GM19468 (cell line): ENCODE measurements at regions not wholly inside any gene's neighbourhood (a gene's known extent, or its start where the extent isn't known, plus 50 kb on each side); places are given as distances from the start of the nearest gene placed in this dataset.

ENCODE experiments used
- ATAC-seq: cut with Tn5 transposase; IDR thresholded peaks from one replicate; pipeline ENCODE4 v1.9.1; 2021; ENCODE audit warnings: mild to moderate bottlenecking, moderate library complexity, moderate number of reproducible peaks; ENCODE audit not compliant: unreplicated experiment; ENCODE audit errors: extremely low read depth

DNA sequence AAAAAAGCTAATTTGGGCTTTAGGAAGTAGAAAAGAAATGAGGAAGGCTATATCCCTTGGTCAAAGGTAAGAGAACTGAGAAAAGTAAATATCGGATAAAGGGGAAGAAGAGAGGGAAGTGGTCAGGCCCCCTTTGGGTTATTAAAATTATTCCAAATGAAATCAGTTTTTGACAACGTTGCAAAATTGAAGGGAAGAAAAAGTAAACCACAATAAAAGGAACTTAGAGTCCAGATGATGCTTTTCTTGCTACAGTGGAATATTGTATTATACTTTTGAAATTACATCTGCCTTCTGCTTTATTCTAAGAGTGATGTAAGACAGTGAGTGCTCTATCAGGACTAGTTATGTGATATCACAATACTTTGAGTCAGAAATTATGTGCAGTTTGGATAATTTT lies 59.4 kb upstream of the RBPJ start:
- ATAC-seq: no peak

GRCh38 chr4:26263165-26263564 lies 57.6 kb upstream of the RBPJ start:
- ATAC-seq: no peak

DNA sequence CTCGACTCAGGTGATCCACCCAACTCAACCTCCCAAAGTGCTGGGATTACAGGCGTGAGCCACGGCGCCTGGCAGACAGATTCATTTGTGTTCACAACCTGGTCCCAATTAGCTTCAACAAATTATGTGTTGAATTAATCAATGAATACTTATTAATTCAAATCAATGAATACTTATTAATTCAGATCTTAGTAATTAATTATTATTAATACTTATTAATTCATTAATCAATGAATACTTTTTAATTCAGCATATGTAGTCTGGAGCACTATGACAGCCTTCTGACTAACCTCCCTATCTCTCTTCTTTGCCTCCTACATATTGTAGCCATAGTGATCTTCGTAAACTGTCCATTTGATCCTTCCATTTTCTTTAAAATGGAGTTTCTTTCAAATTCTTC lies 56.7 kb upstream of the RBPJ start:
- ATAC-seq: no peak

DNA sequence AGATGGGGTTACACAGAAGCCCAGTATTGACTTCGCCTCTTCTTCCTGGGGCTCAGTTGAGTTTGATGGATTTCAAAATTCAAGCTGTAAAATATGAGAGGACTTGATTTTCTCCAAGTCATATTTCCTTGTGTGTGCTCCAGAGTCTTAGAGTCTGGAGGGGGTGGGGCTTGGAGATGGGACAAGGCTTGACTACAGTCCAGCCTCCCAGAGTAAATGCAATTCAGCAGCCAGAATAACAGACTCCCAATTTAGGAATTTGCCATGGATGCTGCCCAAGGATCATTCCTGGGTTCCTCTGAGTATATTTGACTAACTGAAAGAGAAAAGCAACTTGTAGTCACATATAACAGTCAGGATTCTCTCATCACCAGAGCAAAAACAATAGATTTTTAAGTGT lies 53.7 kb upstream of the RBPJ start:
- ATAC-seq: no peak

DNA sequence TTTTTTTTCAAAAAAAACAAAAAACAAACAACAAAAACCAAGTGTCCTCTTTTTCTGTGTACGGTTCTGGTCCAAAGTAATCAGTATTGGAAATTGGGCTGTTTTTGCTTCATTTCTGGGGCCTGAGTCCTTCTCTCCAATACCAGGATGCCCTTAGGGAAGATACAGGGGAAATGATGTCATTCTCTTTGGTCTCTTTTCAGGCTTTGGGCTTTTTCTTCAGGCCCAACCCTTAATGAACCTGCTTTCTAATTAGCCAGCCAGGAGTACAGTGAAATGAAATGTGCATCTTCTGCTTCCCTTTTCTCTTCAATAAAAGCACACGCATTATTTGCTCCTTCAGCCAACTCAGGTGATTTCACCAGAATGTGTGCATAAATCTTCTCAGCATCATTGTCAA lies 52.6 kb upstream of the RBPJ start:
- ATAC-seq: no peak

DNA sequence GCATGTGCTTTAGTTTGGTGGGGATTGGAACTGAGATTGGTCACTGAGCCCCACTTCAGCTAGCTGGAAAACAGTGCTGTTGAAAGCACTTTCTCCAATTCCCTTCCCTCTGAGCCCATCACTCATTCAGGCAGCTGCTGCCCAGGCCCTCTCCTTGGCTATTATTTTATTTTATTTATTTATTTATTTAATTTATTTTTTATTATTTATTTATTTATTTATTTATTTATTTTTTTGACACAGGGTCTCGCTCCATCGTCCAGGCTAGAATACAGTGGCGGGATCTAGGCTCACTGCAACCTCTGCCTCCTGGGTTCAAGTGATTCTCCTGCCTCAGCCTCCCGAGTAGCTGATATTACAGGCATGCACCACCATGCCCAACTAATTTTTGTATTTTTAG lies 51.8 kb upstream of the RBPJ start:
- ATAC-seq: no peak
